ENCODE measurements at regions not wholly inside any gene's neighbourhood (a gene's known extent, or its start where the extent isn't known, plus 50 kb on each side); places are given as distances from the start of the nearest gene placed in this dataset.

- DNase-seq (ENCODE audit: low spot score in 2 of 2): no peak
- no peak for FAIRE-seq
Observed at GRCh38 chr3:117880638-117881037, 1154.0 kb downstream of the IGSF11 start.

GRCh38 chr3:117881210-117881609 is 1153.4 kb downstream of the IGSF11 start:
- no peak for FAIRE-seq
- no peak for DNase-seq (ENCODE audit: low spot score in 2 of 2)

DNA sequence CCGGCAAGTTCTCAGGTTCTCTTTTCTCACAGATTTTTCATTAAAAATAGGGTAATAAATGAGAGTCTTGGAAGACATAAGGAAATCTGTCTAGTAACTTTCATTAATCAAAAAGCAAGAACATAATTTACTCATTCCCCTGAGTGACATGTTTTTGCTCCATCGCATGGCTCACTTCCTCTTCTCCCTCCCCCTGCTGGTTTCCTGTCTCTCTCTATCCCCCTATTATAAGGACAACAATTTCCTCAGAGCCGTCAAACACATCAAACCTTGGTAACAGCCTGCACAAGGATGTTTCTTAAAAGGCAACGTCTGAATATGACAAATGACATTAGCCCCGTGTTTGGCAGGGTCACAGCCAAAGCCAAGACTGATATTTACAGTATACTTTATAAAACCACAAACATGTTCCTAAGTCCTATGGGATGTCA is 1149.6 kb downstream of the IGSF11 start:
- no peak for FAIRE-seq
- DNase-seq (ENCODE audit: low spot score in 2 of 2): no peak

DNA sequence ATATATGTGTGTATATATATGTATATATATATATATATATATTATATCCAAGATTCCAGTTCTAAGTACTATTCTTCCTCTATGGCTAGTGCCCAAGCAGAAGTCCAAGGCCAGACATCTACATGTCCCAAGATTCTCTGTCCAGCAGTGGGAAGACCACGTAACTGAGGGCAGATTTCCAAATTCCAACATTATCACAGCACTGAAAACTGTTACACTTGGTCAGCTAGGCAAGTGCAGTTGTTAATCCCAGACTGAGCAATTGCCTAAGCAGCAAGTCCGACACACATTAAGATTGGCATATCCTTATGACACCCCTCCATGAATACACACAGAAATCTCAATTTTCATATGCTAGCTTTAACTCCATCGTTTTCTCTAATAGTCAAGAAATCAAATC is 1148.5 kb downstream of the IGSF11 start:
- FAIRE-seq (no peak), DNase-seq (ENCODE audit: low spot score in 2 of 2) (no peak)

GRCh38 chr3:117887031-117887430 is 1147.6 kb downstream of the IGSF11 start:
- DNase-seq (ENCODE audit: low spot score in 2 of 2) (no peak), FAIRE-seq (no peak)

DNA sequence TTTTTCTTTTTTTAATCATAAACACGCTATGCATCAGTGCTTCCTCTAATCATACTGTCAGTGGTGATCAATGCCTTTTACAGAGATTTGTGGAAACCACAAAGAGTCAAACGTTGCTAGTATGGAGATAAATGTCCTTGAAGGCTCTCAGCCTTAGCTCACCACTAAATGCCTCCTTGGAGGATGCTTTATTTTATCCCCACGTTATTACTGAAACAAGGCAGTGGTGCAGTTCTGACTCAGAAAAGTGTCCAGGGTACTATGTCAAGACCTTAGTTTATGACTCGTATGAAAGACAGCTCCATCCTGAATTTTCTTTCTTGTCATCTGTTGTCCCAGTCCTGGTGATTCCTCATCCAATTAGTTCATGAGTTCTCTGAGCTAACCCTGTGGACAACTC is 1146.7 kb downstream of the IGSF11 start:
- no peak for FAIRE-seq
- no peak for DNase-seq (ENCODE audit: low spot score in 2 of 2)

DNA sequence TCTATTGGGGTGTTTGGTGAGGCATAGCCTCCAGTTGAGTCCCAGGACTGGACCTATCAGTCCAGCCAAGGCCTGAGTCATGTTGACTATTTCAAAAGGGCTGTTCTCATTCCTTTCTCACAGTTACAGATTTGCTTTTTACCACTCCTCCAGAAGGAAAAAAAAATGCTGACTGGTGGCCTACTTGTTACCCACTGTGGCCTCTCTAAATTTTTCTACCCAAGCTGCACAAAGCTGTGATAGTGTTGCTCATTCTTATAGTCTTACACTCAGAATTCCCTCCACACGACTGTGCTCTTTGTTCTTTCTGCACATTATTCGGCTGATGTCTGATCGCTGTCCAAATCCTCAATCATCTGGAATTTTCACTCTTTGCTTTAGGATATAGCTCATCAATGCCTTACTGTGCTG is 1142.2 kb downstream of the IGSF11 start:
- DNase-seq (ENCODE audit: low spot score in 2 of 2): no peak
- FAIRE-seq: no peak

GRCh38 chr3:117893001-117893400 is 1141.6 kb downstream of the IGSF11 start:
- no peak for FAIRE-seq

DNA sequence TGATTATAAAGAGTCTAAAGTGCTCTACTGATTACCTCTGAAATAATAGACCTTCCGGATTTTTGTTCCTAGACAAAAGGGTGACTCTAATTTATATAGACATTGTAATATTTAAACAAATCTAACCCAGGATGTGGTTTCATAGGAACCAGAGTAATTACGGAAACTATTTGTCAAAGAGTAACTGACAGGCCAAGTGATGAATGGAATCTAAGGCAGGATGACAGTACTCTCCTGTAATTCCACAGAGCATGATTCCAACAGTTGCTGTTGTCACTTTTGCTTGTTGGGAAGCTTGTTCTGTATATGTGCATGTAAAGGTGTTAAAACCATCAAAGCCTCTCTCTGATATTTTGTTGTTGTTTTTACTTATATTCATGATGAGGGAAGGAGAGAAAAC is 1141.0 kb downstream of the IGSF11 start:
- FAIRE-seq (no peak), DNase-seq (ENCODE audit: low spot score in 2 of 2) (no peak)

More at GRCh38 chr3:117893001-117893400, 1141.6 kb downstream of the IGSF11 start:
- DNase-seq (ENCODE audit: low spot score in 2 of 2): no peak

GRCh38 chr3:117898722-117899522 is 1135.7 kb downstream of the IGSF11 start:
- DNase-seq (ENCODE audit: low spot score in 2 of 2) (no peak), FAIRE-seq (no peak)

GRCh38 chr3:117903226-117903625 is 1131.4 kb downstream of the IGSF11 start:
- DNase-seq (ENCODE audit: low spot score in 2 of 2) (no peak), FAIRE-seq (no peak)

DNA sequence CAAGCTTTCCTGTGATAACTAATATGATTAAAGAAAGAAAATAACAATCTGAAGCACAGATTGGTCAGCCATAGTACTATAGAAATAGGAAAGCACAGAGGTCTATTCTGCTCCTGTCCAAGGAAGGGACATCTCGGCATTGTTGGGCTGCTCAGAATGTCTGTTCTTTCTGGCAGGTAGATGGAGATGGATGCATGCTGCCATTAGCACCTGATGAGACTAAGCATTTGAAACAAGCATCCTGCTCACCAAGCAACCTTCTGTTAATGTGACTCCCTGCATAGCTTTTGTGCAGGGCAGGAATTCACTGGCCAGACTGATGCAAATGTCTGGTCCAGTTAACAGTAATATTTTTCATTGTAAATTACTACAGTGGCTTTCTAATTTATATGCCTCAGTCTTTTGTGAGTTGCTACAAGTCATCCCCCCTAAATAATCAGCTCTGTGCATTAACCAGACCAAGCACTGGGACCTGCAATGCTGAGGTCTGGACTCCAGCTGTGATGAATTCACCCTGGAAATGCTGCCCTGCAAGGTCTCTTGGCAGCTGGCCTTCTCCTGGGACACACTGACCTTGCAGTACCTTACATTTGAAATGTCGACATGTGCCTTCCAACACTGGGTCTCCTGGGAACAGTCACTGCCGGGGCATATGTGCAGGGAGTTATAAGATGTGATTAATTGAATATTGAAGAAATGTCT is 1123.7 kb downstream of the IGSF11 start:
- DNase-seq (ENCODE audit: low spot score in 2 of 2) (no peak), FAIRE-seq (no peak)

DNA sequence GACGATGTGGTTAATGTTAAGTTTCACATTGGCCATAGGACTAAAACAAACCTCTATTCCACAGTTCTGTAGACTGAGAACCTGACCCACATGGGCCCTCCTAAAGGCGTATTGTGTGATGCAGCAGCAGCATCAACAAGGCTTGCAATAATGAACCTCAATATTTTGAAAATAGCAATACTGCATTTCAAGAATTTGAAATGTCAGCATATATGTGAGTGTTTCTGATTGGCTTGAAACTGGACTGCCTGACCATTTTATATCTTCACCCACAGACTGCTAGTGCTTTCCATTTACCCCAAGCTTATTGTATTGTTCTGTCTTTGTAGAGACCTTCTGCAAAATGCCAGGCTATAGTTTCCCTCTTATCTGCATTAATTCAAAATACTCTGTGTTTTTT is 1122.3 kb downstream of the IGSF11 start:
- FAIRE-seq (no peak), DNase-seq (ENCODE audit: low spot score in 2 of 2) (no peak)

DNA sequence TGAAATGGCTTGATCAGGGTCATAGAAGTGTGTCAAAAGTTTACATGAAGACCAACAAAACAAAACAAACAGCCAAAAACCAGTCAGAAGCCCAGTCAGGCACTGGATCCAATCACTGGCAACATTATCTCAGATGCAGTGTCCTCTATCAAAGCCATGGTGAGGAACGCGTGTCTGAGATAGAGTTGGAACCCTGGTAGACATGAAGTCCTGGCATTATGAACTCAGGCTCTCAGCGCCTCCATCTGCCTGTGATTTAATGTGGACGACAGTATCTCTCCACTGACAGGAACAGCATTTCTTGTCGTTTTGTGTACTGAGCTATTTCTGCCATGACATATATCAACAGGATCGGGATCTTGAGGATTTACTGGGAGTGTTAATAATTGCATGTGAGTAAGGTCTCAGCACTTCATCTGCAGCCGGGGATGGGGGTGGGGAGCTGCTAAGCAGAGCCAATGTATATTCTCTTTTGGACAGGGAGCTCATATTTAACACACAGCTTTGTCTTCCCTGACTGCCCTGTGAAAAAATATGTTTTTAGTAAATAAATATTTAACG is 1120.0 kb downstream of the IGSF11 start:
- DNase-seq (ENCODE audit: low spot score in 2 of 2): no peak
- FAIRE-seq: no peak

DNA sequence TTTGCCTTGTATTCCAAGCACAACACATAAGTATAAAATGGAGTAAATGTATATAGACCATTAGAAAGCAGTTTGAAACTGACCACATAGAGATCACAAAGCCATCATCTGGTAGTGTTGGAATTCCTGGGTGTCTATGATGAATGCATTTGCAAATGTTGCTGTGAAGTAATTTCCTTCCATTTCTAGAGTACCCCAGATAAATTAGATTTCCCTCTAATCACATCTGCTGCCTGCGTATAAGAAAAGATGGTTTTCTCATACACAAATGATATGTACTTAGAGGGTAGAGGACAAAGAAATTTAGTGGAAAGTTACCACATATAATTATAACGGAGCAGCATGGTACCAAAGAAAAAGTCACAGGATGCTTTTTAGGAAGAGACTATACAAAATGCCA is 1117.8 kb downstream of the IGSF11 start:
- FAIRE-seq: no peak

DNA sequence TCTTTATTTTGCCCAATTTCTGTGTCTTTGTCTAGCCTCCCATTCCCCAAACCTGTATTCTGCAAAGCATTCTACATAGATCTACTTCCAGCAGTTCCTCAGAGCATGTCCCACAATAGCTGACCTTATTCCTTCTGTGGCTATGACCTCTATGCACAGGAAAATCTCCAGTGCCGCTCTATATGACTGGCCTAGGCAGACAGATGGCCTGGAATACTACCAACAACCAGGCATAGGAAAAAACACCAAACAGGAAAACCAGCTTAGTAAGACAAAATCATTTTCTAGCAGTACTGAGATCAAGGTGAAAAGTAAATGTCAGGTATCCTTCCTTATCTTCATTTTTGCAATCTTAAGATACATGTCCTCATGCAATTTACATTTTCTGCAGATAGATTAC is 1115.0 kb downstream of the IGSF11 start:
- DNase-seq (ENCODE audit: low spot score in 2 of 2) (no peak), FAIRE-seq (no peak)

More for the DNA sequence above, 1117.8 kb downstream of the IGSF11 start:
- no peak for DNase-seq (ENCODE audit: low spot score in 2 of 2)

DNA sequence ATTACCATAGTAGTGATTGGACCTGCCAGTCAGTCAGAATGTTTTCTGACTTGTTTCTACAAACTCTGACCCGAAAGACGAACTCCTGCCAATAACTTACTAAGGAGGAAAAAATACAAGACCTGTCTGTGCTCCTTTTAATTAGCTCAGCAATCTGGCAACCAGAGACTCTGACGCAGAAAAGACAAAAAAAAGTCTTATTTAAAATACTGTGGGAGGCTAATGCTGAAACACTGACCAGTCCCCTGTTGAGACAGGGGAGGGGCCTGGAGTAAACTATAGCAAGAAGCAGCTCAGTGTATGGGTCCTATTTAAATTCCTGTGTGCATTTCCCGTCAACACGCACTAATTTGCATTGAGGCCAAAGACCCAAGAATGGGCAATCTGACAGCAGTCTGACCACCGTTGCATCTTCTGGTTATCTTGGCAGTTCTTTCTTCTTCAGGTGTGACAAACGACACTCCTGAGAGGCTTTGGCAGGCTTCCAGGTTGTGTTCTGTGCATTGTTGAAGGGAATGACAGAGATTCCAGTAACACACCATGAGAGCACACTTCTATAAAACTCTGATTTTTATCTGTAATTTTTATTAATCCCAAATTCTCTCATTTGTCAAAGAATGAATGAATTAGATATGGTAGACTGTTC is 1114.3 kb downstream of the IGSF11 start:
- DNase-seq (ENCODE audit: low spot score in 2 of 2) (no peak), FAIRE-seq (no peak)

- FAIRE-seq (no peak), DNase-seq (ENCODE audit: low spot score in 2 of 2) (no peak)
Observed at GRCh38 chr3:117921411-117921810, 1113.2 kb downstream of the IGSF11 start.

GRCh38 chr3:117922039-117922438 is 1112.6 kb downstream of the IGSF11 start:
- DNase-seq (ENCODE audit: low spot score in 2 of 2) (no peak), FAIRE-seq (no peak)

DNA sequence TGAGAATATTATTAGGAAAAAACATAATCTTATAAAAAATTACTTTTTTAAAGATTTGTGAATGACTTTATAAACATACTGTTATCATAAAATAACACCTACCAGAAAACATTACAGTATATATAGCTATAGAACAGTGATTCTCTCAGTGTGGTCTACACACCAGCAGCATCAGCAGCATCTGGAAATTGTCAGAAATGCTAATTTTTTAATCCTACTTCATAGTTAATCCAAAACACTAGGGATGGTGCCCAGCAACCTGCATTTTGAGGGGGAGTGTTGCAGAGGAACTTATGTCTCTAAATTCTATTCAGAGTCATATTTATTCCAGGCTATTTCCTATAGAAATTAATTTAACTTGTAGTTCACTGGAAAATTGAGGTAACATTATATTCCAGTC is 1107.8 kb downstream of the IGSF11 start:
- FAIRE-seq (no peak), DNase-seq (ENCODE audit: low spot score in 2 of 2) (no peak)

DNA sequence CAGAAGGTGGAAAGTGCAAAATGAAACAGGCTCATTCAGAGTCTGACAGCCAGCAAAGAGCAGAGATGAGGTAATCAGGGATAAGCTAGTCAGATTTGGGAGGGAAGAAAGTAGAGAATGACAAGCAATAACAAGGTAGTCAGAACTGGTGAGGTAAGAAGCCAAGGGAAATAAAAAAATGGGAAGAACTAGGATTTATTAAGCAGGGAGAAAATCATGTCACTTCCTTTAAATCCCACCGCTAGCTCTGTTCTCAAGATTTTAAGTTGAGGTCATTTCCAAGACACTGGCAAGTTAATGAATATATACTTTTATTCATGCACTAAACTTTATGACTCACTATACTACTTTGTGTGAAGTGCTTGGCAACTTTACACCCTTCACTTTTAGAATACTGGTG is 1106.8 kb downstream of the IGSF11 start:
- no peak for FAIRE-seq
- no peak for DNase-seq (ENCODE audit: low spot score in 2 of 2)

Measured in frontal cortex (tissue), 3 donors.